HL-60 (cell line): ENCODE measurements at regions not wholly inside any gene's neighbourhood (a gene's known extent, or its start where the extent isn't known, plus 50 kb on each side); places are given as distances from the start of the nearest gene placed in this dataset.
"Not testable (repeated sequence)": the region's sequence is repeated elsewhere in the genome, so short reads cannot be mapped to it uniquely, and the experiment has no call there.

Experiments used
- DNase-seq, 2 experiments: peaks; one replicate each; pipeline ENCODE4 v3.0.0-alpha.2; 2010 to 2020; ENCODE audit warnings: low read depth in 1 of 2, low spot score in 1 of 2
- H3K27ac ChIP-seq: fragments of 250-450 bp; sonication (Bioruptor Pico); replicated peaks from 2 replicates; pipeline ENCODE4 v1.5.1; 2020; ENCODE audit warnings: mild to moderate bottlenecking, moderate library complexity
- H3K27me3 ChIP-seq: fragments of 250-450 bp; sonication (Bioruptor Pico); 2 replicates; pipeline ENCODE4 v1.5.1; 2021; ENCODE audit warnings: mild to moderate bottlenecking, moderate library complexity; ENCODE audit not compliant: insufficient read depth, poor library complexity, severe bottlenecking
- H3K4me3 ChIP-seq: replicated peaks from 2 replicates; pipeline ENCODE4 v1.5.1; 2011; ENCODE audit warnings: mild to moderate bottlenecking, control low read depth, low read length; ENCODE audit not compliant: insufficient read depth
- CTCF ChIP-seq: IDR thresholded peaks from one replicate; pipeline ENCODE4 v1.5.1; 2011; ENCODE audit warnings: low read length, control low read depth, inconsistent platforms; ENCODE audit not compliant: insufficient read depth
- GABPA ChIP-seq: IDR thresholded peaks from 2 replicates; pipeline ENCODE4 v1.6.1; 2012; ENCODE audit warnings: low read depth
- POLR2AphosphoS5 ChIP-seq: IDR thresholded peaks from 2 replicates; pipeline ENCODE4 v1.6.1; 2012; ENCODE audit warnings: low read depth
- REST ChIP-seq: IDR thresholded peaks from 2 replicates; pipeline ENCODE4 v1.6.1; 2012; ENCODE audit warnings: low read depth; ENCODE audit not compliant: insufficient replicate concordance
- SPI1 ChIP-seq: IDR thresholded peaks from 2 replicates; pipeline ENCODE4 v1.6.1; 2012; ENCODE audit warnings: low read depth, mild to moderate bottlenecking, borderline replicate concordance

GRCh38 chr2:22153931-22154613, 1030.3 kb downstream of the TDRD15 start:
- Histone ChIP-seq H3K27me3 (no peaks in the 10 kb centered on the region), H3K27ac (no peak overlapping the region), H3K4me3 (no peak overlapping the region)
- DNase-seq = no peak
- TF ChIP-seq GABPA (no peak), REST (no peak), SPI1 (no peak), POLR2AphosphoS5 (no peak), CTCF (no peak)

GRCh38 chr2:22156661-22157060, 1032.9 kb downstream of the TDRD15 start:
- H3K4me3 ChIP-seq, H3K27ac ChIP-seq, DNase-seq, H3K27me3 ChIP-seq: not testable (repeated sequence)

GRCh38 chr2:22167256-22167655, 1043.5 kb downstream of the TDRD15 start:
- Histone ChIP-seq H3K4me3 (no peak overlapping the region), H3K27me3 (no peaks in the 10 kb centered on the region), H3K27ac (no peak overlapping the region)
- no peak for DNase-seq
- TF ChIP-seq SPI1 (no peak), REST (no peak), POLR2AphosphoS5 (no peak), CTCF (no peak), GABPA (no peak)

GRCh38 chr2:22175003-22175402, 1051.2 kb downstream of the TDRD15 start:
- no peak for DNase-seq

More at GRCh38 chr2:22175003-22175402, 1051.2 kb downstream of the TDRD15 start:
- TF ChIP-seq CTCF (no peak), SPI1 (no peak), REST (no peak), POLR2AphosphoS5 (no peak), GABPA (no peak)
- no peak overlapping the region for H3K27ac ChIP-seq
- H3K4me3 ChIP-seq = no peak overlapping the region
- no peaks in the 10 kb centered on the region for H3K27me3 ChIP-seq
